Right renal cortex interstitium (tissue), 3 donors: ENCODE measurements at regions not wholly inside any gene's neighbourhood (a gene's known extent, or its start where the extent isn't known, plus 50 kb on each side); places are given as distances from the start of the nearest gene placed in this dataset.
A peak's percentile ranks its signal among the peaks of the same experiment; 100 is the strongest.

Experiments used
- DNase-seq, 3 donors: peaks; one replicate each; pipeline ENCODE4 v3.0.0-alpha.2; 2013; ENCODE audit warnings: low read depth in 3 of 3, low spot score in 2 of 3

DNA sequence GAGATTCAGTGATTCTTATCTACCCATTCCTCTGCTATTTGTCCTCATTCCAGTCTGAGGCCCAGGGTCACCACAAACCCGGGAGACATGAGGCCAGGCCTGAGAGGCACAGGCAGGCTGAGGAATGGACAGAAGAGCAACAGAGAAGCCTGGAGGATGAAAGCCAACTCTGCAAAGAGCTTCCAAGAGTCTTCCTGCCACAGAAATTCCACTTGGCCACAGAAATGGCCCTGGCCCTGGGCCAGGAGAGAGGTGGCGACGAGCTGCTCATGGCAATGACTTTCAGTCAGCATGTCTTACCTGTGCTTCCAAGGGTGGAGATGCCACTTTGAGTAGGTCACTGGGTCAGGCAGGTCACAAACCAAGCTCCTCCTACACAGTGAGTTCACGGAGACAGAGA is 155.3 kb upstream of the PKDCC start:
- DNase-seq = no peak

DNA sequence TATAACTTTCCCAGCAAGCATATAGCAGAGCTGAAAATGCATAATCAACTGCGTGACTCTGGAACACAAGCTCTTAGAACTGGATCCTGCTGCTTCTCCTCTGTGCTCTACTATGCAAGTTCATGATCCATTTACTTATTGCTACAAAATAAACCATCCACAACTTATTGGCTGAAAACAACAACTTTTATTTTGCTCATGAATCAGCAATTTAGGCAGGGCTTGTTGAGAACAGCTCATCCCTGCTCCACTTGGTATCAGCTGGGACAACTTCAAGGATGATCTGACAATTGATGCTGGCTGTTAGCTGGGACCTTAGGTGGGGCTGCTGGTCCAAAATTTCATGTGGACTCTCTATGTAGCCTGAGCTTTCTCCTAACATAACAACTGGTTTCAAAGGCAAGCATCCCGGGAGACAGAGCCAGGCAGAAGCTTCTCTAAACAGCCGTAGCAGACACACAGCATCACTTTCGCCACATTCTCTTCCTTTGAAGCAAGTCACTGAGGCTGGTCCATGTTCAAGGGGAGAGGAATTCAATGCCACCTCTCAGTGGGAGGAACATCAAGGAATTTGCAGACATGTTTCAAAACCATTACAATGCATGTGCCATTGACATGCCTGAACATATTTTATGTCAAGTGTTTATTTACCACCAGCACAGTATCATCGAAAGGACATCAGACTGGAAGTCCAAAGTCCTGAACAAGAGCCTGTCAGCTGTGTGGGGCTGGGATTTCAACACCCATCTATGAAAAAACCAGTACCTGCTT is 153.1 kb upstream of the PKDCC start:
- no peak for DNase-seq

DNA sequence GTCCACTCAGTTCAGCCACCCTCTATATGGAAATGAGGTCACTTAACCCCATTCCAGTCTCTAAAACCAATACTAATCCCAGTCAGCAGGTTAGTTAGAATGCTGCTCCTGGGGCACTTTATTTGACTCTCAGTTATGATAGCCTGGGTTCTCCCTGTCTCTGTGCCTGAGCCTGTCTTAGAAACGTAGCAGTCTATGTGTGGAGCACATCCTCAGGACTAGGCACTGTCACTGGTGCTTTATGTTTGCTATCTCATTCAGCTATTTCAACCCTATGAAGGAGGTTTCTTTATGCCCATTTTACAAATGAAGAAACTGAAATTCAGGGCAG is 152.5 kb upstream of the PKDCC start:
- no peak for DNase-seq

DNA sequence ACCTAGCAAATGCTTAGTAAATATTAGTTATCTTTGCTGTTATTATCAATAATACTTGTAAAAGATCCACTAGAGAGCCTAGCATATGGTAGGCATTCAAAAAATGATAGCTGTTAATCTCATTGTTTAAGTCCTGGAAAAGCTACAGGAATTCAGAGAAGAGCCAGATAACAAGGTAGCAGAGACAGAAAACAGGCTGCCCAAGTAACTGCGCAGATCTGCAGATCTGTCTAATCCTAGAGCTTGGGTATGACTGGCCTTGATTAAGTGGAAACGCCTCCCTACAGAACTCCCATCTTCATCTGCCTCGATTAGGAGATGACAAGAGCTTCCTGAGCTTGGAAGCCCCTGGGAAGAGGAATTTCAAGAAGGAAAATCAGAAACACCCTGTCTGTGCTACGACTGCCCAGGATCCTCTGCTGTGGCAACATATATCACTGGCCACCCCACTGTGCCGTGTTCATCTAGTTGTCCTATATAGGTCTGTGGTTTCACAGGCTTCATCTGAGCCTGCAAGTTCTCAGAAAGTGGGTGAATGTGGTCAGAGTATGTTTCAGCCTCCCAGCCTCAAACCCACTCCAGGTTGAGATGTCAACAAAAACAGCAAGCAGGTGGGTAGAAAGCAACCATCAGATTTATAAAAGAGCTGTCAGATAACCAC is 151.5 kb upstream of the PKDCC start:
- no peak for DNase-seq

DNA sequence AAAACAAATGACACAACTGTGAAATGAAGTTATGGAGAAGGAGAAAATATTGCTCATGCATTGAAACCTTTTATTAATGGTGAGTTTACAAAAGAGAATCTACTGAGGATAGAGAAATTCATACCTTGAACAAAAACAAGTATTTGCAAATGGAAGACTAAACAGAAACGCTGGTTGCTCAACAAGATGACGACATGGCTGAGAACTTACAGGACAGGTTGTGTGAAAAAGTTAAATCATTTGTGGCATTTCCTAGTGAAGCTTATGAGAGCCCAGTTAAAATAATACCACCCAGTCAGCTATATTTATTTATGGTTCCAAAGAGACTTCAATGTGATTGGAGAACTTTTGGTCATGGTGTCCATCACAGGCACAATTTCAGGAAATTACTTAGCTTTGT is 148.6 kb upstream of the PKDCC start:
- no peak for DNase-seq

DNA sequence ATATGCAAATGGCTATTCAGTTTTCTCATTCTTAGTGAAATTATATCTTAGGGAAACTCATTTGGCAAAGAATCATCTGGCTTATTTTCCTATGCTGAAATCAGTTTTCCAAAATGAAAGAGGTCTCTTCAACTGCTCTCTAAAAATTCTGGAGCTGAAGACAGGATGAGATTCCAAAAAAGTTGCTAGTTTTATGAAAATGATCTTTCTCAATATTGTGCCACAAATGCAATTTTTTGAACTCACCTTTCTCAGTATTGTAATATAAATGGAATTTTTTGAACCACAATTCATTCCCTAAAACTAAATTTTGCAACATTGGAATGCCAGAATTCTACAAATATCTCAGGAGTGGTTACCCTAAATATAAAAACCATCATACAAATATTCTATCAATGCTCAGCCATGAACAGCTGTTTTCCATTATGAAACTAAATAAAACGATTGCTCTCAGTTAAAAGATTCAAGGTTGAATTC is 147.7 kb upstream of the PKDCC start:
- no peak for DNase-seq

DNA sequence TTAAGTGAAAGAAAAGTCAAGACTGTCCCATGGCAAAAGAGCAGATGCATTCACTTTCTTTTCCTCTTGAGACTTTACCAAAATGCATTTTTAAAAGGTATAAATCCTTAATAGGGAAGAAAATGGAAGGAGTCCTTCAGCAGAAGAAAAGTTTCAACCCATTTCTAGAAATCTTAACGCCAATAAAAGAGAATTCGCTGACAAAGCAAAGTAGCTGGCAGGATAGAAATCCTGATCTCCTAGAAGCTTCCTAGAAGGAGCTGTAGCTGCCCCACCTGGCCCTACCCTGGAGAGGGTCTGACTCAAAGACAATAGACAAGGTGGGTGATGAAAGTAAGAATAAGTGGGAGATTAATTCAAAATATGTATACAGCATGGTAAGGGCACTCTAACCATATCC is 144.9 kb upstream of the PKDCC start:
- no peak for DNase-seq

DNA sequence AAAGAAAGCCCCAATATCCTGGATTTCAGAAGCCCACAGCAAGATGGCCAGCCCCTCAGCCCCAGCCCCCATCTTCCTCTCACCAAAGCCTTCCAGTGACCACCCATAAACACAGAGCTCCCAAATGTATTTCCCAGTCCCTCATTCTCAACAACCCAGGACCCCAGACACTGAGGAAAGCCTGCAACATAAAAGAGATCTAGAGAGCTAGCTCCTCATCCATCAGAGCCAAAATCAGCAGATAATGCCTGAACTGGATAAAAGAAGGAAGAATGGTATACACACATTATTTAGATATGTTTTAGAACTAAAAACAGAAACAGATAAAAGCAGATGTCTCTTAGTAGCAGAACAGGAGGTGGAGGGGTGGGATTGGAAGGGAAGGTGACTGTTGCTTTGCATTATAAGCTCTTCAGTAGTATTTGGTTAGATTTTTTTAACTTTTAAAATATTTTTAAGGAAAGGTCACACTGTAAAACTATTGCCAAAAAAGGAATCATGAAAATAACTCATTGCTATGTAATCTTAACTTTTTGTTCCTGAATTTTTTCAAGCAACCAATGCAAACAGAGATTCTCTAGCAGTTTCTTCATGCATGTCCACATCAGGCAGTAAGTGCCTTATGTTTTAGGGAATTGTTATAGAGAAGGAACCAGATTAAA is 144.2 kb upstream of the PKDCC start:
- no peak for DNase-seq

DNA sequence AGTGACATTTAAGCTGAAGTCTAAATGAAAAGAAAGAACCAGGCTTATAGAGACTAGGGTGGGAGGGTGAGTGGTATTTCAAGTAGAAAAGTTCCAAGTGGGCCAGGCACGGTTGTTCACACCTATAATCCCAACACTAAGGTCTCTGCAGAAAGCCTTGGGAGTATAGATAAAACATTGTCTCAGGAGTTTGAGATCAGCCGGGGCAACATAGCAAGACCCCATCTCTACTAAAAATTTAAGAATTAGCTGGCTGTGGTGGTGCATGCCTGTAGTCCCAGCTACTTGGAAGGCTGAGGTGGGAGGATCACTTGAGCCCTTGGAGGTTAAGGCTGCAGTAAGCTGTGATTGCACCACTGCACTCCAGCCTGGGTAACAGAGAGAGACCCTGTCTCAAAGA is 143.4 kb upstream of the PKDCC start:
- DNase-seq = no peak

DNA sequence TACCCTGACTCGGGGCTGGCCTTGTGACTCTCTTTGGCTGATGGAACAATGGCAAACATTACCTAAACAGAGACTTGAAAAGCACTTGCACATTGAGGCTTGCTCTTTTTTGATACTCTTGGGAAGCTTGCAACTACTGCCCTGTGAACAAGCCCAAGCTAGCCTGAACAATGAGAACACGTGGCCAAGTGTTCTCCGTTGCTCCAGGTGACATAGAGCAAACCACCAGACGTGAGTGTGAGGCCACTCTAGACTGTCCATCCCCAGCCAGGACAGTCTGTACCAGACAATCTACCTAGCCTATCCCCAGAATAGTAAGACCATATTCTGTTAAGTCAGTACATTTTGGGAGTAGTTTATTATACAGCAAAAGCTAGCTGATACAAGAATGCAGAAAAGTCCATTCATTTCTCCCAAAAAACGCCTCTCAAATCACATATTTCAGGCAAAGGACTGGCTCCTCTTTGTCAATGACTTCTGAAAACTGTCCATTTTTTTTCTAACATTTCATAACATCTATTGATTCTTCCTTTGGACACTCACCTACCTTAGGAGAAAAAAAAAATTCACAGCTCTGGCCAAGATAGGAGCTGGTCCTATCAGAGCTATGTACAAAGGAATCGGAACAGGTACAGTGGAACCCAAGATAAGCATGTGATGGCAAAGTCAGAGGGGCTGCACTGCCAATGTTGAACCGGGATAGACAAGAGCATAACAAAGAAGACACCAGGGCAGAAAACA is 142.1 kb upstream of the PKDCC start:
- no peak for DNase-seq

DNA sequence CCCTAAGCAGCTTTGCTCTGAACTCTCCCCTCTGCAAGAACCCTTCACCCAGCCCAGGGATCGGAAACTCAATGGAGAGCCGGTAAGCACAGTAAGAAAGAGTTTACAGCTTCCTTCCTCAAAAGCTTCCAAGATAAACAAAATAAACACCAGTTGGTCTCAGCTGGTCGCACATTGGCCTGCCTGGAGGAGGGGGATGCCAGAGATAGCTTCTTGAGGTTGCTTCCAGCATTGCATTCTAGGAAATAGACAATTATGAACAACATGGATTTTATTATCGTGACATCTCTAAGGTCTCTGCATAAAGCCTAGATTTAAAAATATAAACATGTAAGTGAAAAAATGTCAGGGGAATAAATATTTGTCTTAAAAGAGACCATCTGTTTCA is 141.5 kb upstream of the PKDCC start:
- DNase-seq = peak; percentile 63 to 75 (median 71)

DNA sequence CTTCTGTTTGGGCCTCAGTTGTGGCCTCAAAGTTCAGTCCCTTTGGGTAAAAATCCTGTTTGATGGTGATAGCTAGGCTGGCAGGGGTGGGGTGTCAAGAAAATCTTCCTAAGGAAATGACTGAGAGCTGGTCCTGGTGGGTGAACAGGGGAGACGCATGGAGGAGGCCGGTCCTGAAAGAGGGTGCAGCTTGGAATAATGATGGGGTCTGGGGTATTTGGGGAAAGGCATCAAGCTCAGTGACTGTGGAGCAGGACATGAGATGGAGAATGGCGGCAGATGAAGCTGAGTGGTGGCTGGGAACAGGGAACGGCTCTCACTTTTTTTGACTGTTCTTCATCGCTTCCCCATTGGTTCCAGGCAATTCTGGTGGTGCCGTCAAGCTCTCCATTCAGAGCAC is 140.7 kb upstream of the PKDCC start:
- no peak for DNase-seq

DNA sequence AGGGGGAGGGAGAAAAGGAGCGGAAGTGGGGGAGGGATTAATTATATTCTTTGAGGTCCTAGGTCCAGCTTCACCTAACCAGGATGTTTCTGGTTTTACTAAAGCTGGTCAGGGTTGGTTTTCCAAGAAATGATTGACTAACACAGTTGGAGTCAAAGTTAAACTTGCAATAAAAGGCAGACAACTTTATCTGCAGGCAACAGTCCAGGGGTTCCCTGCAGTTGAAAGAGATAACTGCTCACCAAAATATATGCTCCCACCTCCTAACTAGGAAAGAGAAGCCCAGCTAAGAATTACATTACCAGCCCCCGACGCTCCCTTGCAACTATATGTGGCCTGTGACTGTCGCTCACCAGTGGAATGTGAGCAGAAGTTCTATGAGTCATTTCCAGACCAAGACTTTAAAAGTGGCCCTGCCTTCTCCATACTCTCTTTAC is 140.0 kb upstream of the PKDCC start:
- DNase-seq = peak in 1 of 3 donors; percentile 41

DNA sequence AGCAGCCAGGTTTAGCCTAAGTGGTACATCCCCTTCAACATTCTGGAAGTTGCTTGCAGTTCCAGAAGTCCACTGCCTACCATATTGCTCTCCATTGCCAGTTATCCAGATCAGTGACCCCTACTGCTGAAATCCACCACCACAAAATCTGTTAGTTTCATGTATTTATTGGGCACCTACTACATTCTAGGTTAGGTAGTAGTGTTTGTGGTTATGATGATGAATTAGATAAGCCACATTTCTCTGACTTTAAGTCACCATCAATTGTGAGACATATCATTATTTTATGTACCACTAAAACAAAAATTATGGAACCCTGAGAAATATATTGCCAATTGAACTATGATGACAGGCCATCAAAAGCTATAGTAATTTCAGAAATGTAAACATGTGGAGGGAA is 139.5 kb upstream of the PKDCC start:
- DNase-seq = no peak

DNA sequence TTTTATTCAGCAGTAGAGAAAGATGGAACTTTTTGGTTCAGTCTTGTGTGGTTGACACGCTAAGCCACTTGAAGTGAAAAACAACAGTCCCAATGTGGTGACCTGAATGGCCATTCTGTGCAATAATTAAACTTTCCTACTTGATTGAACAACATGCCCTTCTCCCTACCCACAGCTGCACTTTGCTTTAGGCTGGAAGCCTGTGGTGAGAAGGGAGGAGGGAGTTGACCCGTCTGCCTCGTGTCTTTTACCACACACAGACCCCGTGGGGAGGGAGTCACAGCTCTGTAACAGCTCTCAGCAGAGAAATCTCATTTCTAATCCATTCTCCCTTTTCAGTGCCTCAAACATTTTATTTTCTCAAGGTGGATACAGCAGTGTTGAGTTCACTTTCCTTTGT is 138.2 kb upstream of the PKDCC start:
- no peak for DNase-seq

DNA sequence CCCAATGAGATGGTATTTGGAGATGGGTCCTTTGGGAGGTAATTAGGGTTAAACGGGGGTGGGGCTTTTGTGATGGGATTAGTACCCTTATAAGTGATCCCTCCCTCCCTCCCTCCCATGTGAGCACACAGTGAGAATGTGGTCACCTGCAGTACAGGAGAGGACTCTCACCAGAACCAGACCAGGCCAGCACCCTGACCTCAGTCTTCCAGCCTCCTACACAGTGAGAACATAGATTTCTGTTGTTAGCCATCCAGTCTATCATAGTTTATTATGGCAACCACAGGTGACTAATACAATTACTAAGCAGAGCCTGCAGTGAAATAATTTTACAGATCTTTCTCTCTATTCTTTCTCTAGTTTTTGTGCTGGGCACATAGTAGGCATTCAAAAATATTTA is 137.7 kb upstream of the PKDCC start:
- no peak for DNase-seq

DNA sequence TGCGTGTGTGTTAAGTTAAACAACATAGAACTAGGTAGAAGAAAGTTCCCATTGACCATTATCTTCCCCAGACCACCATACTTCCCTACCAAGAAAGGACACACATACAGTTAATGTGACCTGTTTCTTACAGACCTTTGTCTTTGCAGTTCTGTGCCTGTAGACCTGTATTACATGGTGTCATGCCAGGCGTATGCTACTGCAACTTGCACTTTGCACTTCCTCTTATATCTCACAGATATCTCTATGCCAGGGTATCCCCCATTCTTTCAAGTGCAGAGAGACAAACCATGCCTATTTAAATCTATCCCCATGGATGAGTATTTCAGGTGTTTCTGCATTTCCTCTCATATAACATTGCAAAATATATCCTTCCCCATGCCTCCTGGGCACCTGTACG is 136.8 kb upstream of the PKDCC start:
- no peak for DNase-seq

DNA sequence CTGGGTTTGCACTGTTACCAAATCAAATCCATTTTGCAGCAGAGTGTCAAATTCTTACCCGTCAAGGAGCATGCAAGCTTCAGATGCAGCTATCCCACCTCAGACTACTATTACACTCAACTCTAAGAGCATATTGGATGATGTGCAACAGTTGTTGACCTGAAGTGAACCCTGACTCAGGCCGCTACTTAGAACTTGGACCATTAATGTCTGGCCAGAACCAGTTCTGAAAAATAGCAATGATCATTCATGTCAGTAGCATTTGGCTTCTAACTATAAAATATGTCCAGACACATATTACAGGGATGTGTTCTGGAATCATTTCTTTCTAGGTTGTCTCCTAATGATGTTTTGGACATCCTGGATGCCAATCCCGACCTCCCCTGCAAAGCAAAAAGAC is 135.5 kb upstream of the PKDCC start:
- DNase-seq = no peak

DNA sequence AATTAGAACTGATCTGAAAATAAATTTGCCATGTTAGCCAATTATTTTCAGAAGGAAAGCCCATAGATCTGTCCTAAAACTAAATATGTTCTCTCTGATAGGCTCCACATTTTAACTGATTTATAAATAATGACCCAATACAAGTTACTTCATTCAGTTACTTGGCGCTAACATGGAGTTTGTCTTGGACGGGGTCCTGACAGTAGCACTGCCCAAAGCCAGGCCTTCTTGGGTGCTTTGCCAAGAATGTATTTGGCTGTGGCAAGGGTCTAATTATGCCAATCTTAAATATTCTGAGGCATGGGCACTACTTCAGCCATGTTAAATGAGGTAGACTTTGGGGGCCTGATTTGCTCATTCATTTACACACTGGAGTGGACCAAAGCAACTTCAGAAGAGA is 135.0 kb upstream of the PKDCC start:
- no peak for DNase-seq

DNA sequence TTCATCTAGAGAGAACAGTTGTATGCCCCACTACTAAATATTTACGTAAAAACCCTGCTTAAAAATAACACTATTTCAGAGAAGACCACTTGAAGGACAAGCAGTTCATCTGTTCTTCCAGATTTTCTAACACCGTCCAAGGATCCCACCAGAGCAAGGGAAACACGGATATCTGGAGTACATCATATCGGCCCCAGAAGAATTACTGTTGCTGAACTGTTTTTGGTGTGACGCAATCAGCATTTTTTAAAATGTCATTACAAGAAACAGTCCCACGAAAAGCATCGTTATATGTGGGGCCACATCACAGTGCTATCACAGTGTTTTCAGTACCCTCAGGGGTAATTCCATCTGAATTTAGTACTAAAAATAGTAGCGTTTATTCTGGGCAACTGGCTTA is 134.5 kb upstream of the PKDCC start:
- no peak for DNase-seq

DNA sequence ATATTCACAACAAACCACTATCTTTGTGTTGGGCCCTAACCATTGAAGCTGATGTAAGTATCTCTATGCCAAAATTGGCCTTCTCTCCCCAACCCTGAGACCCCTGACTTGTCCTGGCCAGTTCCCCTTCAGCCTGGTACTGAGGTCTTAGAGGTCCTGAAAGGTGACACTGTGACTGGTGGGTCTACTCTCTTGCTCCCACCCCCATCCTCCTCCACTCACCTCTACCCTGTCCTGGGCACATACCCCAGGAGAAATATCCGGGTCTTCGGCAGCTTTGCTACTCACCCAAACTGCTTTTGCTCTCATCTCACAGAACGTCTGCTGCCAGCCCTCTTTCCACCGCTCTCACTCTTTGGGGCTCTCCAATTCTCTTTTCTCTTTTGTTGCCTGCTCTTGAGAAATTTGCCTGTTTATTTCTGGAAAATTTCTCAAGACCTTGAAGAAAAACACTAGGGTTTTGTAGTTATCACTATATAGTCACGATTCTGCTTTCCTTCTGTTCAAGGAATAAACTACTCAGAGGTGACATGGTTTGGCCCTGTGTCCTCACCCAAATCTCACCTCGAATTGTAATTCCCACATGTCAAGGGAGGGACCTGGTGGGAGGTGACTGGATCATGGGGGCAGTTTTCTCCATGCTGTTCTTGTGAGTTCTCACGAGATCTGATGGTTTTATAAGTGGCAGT is 133.8 kb upstream of the PKDCC start:
- no peak for DNase-seq
